H1 (cell line): ENCODE measurements at regions not wholly inside any gene's neighbourhood (a gene's known extent, or its start where the extent isn't known, plus 50 kb on each side); places are given as distances from the start of the nearest gene placed in this dataset.

ENCODE experiments used
- ASH2L ChIP-seq: fragments of 200-600, 300-600 bp; sonication (generic); IDR thresholded peaks from one replicate; pipeline ENCODE4 v1.7.1; 2017; ENCODE audit warnings: low read length
- CTCF ChIP-seq, 3 experiments: IDR thresholded peaks; 1 replicate in 2 of 3; 2 replicates in 1 of 3; pipeline versions ENCODE4 v1.5.1 to v1.6.1; 2011; ENCODE audit warnings: low read length in 3 of 3, mild to moderate bottlenecking in 3 of 3, inconsistent platforms in 2 of 3, low read depth in 1 of 3, moderate library complexity in 1 of 3; ENCODE audit not compliant: insufficient read depth in 1 of 3; ENCODE audit errors: control extremely low read depth in 1 of 3
- EP300 ChIP-seq, 2 experiments: IDR thresholded peaks; 1 replicate in 1 of 2; 2 replicates in 1 of 2; pipeline ENCODE4 v1.6.1; 2011 to 2012; ENCODE audit warnings: low read depth in 2 of 2, low read length in 2 of 2, mild to moderate bottlenecking in 2 of 2, borderline replicate concordance in 1 of 2, inconsistent platforms in 1 of 2, moderate library complexity in 1 of 2
- EZH2 ChIP-seq: fragments of 200-600 bp; sonication (generic); IDR thresholded peaks from 2 replicates; pipeline ENCODE4 v1.7.1; 2012; ENCODE audit warnings: low read depth, mild to moderate bottlenecking, moderate library complexity, low read length, inconsistent platforms; ENCODE audit not compliant: severe bottlenecking
- HDAC2 ChIP-seq, 2 experiments: fragments of 300-600 bp in 1 of 2; sonication (generic) in 1 of 2; IDR thresholded peaks; 2 replicates each; pipeline ENCODE4 v1.6.1; 2011 to 2012; ENCODE audit warnings: low read depth in 2 of 2, low read length in 2 of 2, mild to moderate bottlenecking in 2 of 2, moderate library complexity in 2 of 2, borderline replicate concordance in 1 of 2, inconsistent platforms in 1 of 2
- JUN ChIP-seq: IDR thresholded peaks from 2 replicates; pipeline ENCODE4 v1.6.1; 2011; ENCODE audit warnings: low read depth, mild to moderate bottlenecking, improper control_type of control experiment, low read length
- POLR2A ChIP-seq, 2 experiments: IDR thresholded peaks; 1 replicate in 1 of 2; 2 replicates in 1 of 2; pipeline ENCODE4 v1.6.1; 2011; ENCODE audit warnings: low read depth in 2 of 2, low read length in 2 of 2, mild to moderate bottlenecking in 2 of 2; ENCODE audit errors: control extremely low read depth in 1 of 2
- POU5F1 ChIP-seq: IDR thresholded peaks from 2 replicates; pipeline ENCODE4 v1.6.1; 2011; ENCODE audit warnings: low read depth, mild to moderate bottlenecking, low read length, moderate library complexity
- RAD21 ChIP-seq, 2 experiments: IDR thresholded peaks in 1 of 2; conservative IDR thresholded peaks in 1 of 2; 2 replicates each; pipeline ENCODE4 v1.6.1; 2011; ENCODE audit warnings: low read depth in 2 of 2, low read length in 2 of 2, improper control_type of control experiment in 1 of 2, inconsistent platforms in 1 of 2, mild to moderate bottlenecking in 1 of 2, moderate library complexity in 1 of 2
- RBBP5 ChIP-seq: IDR thresholded peaks from 2 replicates; pipeline ENCODE4 v1.7.1; 2012; ENCODE audit warnings: low read depth, mild to moderate bottlenecking, inconsistent platforms, low read length, moderate library complexity, borderline replicate concordance
- SP1 ChIP-seq: IDR thresholded peaks from 2 replicates; pipeline ENCODE4 v1.6.1; 2011; ENCODE audit warnings: low read depth, low read length
- SRF ChIP-seq: IDR thresholded peaks from 2 replicates; pipeline ENCODE4 v1.6.1; 2011; ENCODE audit warnings: mild to moderate bottlenecking, low read depth, low read length, moderate library complexity
- TAF1 ChIP-seq: IDR thresholded peaks from 2 replicates; pipeline ENCODE4 v1.6.1; 2011; ENCODE audit warnings: mild to moderate bottlenecking, low read depth, low read length
- TBP ChIP-seq: IDR thresholded peaks from 2 replicates; pipeline ENCODE4 v1.6.1; 2011; ENCODE audit warnings: low read depth, low read length, improper control_type of control experiment

GRCh38 chr18:59788791-59789106 lies 91.5 kb upstream of the CCBE1 start:
- no peak for TF ChIP-seq EZH2
- TF ChIP-seq POU5F1, result no peak
- TF ChIP-seq RBBP5, result no peak
- no peak for TF ChIP-seq TAF1
- TF ChIP-seq POLR2A (IDR thresholded peaks at IDR 0.05; ENCODE audit: control extremely low read depth in 1 of 2, low read depth in 2 of 2, low read length in 2 of 2), result no peak
- TF ChIP-seq CTCF (IDR thresholded peaks at IDR 0.05; ENCODE audit: control extremely low read depth in 1 of 3, insufficient read depth in 1 of 3, low read depth in 1 of 3, low read length in 3 of 3), result no peak
- TF ChIP-seq RAD21 (IDR thresholded peaks at IDR 0.05 in 1 of 2, conservative IDR thresholded peaks at IDR 0.05 in 1 of 2; ENCODE audit: low read depth in 2 of 2, low read length in 2 of 2), result no peak
- no peak for TF ChIP-seq HDAC2 (IDR thresholded peaks at IDR 0.05; ENCODE audit: borderline replicate concordance in 1 of 2, low read depth in 2 of 2, low read length in 2 of 2)
- TF ChIP-seq SRF, result no peak
- TF ChIP-seq JUN, result no peak
- TF ChIP-seq EP300 (IDR thresholded peaks at IDR 0.05; ENCODE audit: borderline replicate concordance in 1 of 2, low read depth in 2 of 2, low read length in 2 of 2), result no peak
- no peak for TF ChIP-seq ASH2L
- TF ChIP-seq SP1, result no peak
- TF ChIP-seq TBP, result no peak
